HepG2 (cell line): ENCODE measurements at regions not wholly inside any gene's neighbourhood (a gene's known extent, or its start where the extent isn't known, plus 50 kb on each side); places are given as distances from the start of the nearest gene placed in this dataset.

Experiments
- ARID2 ChIP-seq: sonication (generic); formaldehyde crosslinking; IDR thresholded peaks from 2 replicates; pipeline ENCODE4 v1.8.1; 2022; ENCODE audit warnings: mild to moderate bottlenecking, missing genetic modification reagents, borderline replicate concordance
- GABPB1 ChIP-seq: IDR thresholded peaks from 2 replicates; pipeline ENCODE4 v1.6.1; 2016; ENCODE audit warnings: mild to moderate bottlenecking, missing genetic modification reagents, moderate library complexity, missing compliant biosample characterization
- JUN ChIP-seq: sonication (generic); formaldehyde crosslinking; IDR thresholded peaks from 2 replicates; pipeline ENCODE4 v1.4.0; 2020; ENCODE audit warnings: mild to moderate bottlenecking, missing genetic modification reagents
- LCORL ChIP-seq, 2 experiments: fragments of 450-650 bp in 1 of 2; sonication (generic) in 1 of 2; formaldehyde crosslinking in 1 of 2; IDR thresholded peaks; 2 replicates each; pipeline versions ENCODE4 v1.5.0 to v1.6.1; 2017 to 2020; ENCODE audit warnings: antibody characterized with exemption in 1 of 2, missing genetic modification reagents in 1 of 2
- MTF2 ChIP-seq: sonication (generic); formaldehyde crosslinking; IDR thresholded peaks from 2 replicates; pipeline ENCODE4 v1.5.0; 2020; ENCODE audit warnings: missing genetic modification reagents, borderline replicate concordance
- MYNN ChIP-seq: sonication (generic); formaldehyde crosslinking; IDR thresholded peaks from 2 replicates; pipeline ENCODE4 v1.4.0; 2020; ENCODE audit warnings: mild to moderate bottlenecking, low read depth, missing genetic modification reagents
- SMARCE1 ChIP-seq: fragments of 450-650 bp; IDR thresholded peaks from 2 replicates; pipeline ENCODE4 v1.6.1; 2017; ENCODE audit warnings: borderline replicate concordance
- ZFP62 ChIP-seq: sonication (generic); formaldehyde crosslinking; IDR thresholded peaks from 2 replicates; pipeline ENCODE4 v1.4.0; 2020; ENCODE audit warnings: missing genetic modification reagents
- ZNF335 ChIP-seq: sonication (generic); formaldehyde crosslinking; IDR thresholded peaks from 2 replicates; pipeline ENCODE4 v1.4.0; 2020; ENCODE audit warnings: missing genetic modification reagents
- ZNF512B ChIP-seq: sonication (generic); formaldehyde crosslinking; IDR thresholded peaks from 2 replicates; pipeline ENCODE4 v1.5.1; 2020; ENCODE audit warnings: missing genetic modification reagents, mild to moderate bottlenecking, borderline replicate concordance
- ZNF530 ChIP-seq: sonication (generic); formaldehyde crosslinking; IDR thresholded peaks from 2 replicates; pipeline ENCODE4 v1.5.0; 2020; ENCODE audit warnings: low read depth, mild to moderate bottlenecking, missing genetic modification reagents
- ZNF878 ChIP-seq: sonication (generic); formaldehyde crosslinking; IDR thresholded peaks from 2 replicates; pipeline ENCODE4 v1.8.1; 2023; ENCODE audit warnings: mild to moderate bottlenecking, missing genetic modification reagents, moderate library complexity
- TF ChIP-seq, protein P1 (sequence below): sonication (generic); formaldehyde crosslinking; IDR thresholded peaks from 2 replicates; pipeline ENCODE4 v1.5.1; 2020; ENCODE audit warnings: mild to moderate bottlenecking, missing genetic modification reagents, moderate library complexity
- TF ChIP-seq, protein P2 (sequence below): sonication (generic); formaldehyde crosslinking; IDR thresholded peaks from 2 replicates; pipeline ENCODE4 v1.8.1; 2022; ENCODE audit warnings: mild to moderate bottlenecking, missing genetic modification reagents
- TF ChIP-seq, protein P3 (sequence below), 2 experiments: sonication (generic) in 1 of 2; formaldehyde crosslinking in 1 of 2; IDR thresholded peaks; 2 replicates each; pipeline versions ENCODE4 v1.5.1 to v1.6.1; 2011 to 2020; ENCODE audit warnings: borderline replicate concordance in 1 of 2, low read depth in 1 of 2, low read length in 1 of 2, mild to moderate bottlenecking in 1 of 2, missing genetic modification reagents in 1 of 2, moderate library complexity in 1 of 2
- TF ChIP-seq, protein P4 (sequence below): sonication (generic); formaldehyde crosslinking; IDR thresholded peaks from 2 replicates; pipeline ENCODE4 v1.4.0; 2020; ENCODE audit warnings: missing genetic modification reagents, borderline replicate concordance

DNA sequence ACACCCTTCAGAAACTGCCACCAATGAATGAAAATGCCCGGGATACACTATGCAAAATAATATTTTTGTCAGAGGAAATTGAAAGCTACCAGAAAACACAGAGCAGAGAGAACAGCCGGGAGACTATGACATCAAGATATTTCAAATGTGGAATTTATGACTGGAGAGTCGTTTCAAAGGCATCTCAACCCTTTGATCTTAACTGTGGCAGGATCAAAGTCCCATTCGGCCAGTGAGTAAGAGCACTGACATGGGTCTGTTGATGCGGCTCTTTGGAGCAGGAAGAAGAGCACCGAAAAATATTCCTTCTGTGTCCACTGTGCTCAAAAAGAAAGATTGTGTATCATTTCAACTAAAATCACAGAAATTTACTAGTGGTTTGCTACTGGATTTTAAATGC, 201.9 kb downstream of the RFC3 start (continued):
- TF ChIP-seq, protein P1, sequence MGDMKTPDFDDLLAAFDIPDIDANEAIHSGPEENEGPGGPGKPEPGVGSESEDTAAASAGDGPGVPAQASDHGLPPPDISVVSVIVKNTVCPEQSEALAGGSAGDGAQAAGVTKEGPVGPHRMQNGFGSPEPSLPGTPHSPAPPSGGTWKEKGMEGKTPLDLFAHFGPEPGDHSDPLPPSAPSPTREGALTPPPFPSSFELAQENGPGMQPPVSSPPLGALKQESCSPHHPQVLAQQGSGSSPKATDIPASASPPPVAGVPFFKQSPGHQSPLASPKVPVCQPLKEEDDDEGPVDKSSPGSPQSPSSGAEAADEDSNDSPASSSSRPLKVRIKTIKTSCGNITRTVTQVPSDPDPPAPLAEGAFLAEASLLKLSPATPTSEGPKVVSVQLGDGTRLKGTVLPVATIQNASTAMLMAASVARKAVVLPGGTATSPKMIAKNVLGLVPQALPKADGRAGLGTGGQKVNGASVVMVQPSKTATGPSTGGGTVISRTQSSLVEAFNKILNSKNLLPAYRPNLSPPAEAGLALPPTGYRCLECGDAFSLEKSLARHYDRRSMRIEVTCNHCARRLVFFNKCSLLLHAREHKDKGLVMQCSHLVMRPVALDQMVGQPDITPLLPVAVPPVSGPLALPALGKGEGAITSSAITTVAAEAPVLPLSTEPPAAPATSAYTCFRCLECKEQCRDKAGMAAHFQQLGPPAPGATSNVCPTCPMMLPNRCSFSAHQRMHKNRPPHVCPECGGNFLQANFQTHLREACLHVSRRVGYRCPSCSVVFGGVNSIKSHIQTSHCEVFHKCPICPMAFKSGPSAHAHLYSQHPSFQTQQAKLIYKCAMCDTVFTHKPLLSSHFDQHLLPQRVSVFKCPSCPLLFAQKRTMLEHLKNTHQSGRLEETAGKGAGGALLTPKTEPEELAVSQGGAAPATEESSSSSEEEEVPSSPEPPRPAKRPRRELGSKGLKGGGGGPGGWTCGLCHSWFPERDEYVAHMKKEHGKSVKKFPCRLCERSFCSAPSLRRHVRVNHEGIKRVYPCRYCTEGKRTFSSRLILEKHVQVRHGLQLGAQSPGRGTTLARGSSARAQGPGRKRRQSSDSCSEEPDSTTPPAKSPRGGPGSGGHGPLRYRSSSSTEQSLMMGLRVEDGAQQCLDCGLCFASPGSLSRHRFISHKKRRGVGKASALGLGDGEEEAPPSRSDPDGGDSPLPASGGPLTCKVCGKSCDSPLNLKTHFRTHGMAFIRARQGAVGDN = no peak
- TF ChIP-seq, protein P2, sequence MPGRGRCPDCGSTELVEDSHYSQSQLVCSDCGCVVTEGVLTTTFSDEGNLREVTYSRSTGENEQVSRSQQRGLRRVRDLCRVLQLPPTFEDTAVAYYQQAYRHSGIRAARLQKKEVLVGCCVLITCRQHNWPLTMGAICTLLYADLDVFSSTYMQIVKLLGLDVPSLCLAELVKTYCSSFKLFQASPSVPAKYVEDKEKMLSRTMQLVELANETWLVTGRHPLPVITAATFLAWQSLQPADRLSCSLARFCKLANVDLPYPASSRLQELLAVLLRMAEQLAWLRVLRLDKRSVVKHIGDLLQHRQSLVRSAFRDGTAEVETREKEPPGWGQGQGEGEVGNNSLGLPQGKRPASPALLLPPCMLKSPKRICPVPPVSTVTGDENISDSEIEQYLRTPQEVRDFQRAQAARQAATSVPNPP = no peak
- TF ChIP-seq ZNF335 (CRISPR knock-in tag) = no peak
- TF ChIP-seq MYNN (CRISPR knock-in tag) = no peak
- no peak; the same call in 1 of the 2 replicates for TF ChIP-seq ZNF878 (CRISPR knock-in tag)
- TF ChIP-seq GABPB1 (CRISPR knock-in tag) = no peak
- TF ChIP-seq, protein P3, sequence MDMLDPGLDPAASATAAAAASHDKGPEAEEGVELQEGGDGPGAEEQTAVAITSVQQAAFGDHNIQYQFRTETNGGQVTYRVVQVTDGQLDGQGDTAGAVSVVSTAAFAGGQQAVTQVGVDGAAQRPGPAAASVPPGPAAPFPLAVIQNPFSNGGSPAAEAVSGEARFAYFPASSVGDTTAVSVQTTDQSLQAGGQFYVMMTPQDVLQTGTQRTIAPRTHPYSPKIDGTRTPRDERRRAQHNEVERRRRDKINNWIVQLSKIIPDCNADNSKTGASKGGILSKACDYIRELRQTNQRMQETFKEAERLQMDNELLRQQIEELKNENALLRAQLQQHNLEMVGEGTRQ (IDR thresholded peaks at IDR 0.05; ENCODE audit: low read depth, low read length) = no peak
- TF ChIP-seq, protein P3 (CRISPR knock-in tag; IDR thresholded peaks at IDR 0.05; ENCODE audit: borderline replicate concordance) = no peak
- no peak for TF ChIP-seq JUN (CRISPR knock-in tag)
- no peak for TF ChIP-seq ZNF530 (CRISPR knock-in tag)
- no peak for TF ChIP-seq LCORL (IDR thresholded peaks at IDR 0.05)
- TF ChIP-seq LCORL (CRISPR knock-in tag; IDR thresholded peaks at IDR 0.05) = peak; percentile 41; the same call in 1 of the 2 replicates
- no peak for TF ChIP-seq MTF2 (CRISPR knock-in tag)
- TF ChIP-seq, protein P4, sequence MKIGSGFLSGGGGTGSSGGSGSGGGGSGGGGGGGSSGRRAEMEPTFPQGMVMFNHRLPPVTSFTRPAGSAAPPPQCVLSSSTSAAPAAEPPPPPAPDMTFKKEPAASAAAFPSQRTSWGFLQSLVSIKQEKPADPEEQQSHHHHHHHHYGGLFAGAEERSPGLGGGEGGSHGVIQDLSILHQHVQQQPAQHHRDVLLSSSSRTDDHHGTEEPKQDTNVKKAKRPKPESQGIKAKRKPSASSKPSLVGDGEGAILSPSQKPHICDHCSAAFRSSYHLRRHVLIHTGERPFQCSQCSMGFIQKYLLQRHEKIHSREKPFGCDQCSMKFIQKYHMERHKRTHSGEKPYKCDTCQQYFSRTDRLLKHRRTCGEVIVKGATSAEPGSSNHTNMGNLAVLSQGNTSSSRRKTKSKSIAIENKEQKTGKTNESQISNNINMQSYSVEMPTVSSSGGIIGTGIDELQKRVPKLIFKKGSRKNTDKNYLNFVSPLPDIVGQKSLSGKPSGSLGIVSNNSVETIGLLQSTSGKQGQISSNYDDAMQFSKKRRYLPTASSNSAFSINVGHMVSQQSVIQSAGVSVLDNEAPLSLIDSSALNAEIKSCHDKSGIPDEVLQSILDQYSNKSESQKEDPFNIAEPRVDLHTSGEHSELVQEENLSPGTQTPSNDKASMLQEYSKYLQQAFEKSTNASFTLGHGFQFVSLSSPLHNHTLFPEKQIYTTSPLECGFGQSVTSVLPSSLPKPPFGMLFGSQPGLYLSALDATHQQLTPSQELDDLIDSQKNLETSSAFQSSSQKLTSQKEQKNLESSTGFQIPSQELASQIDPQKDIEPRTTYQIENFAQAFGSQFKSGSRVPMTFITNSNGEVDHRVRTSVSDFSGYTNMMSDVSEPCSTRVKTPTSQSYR (CRISPR knock-in tag) = no peak
- no peak for TF ChIP-seq ZFP62 (CRISPR knock-in tag)
- no peak for TF ChIP-seq ZNF512B (CRISPR knock-in tag)
- no peak for TF ChIP-seq ARID2 (CRISPR knock-in tag)
- no peak for TF ChIP-seq SMARCE1
